Spleen (tissue), 7 donors: ENCODE measurements at regions not wholly inside any gene's neighbourhood (a gene's known extent, or its start where the extent isn't known, plus 50 kb on each side); places are given as distances from the start of the nearest gene placed in this dataset.
"Not testable (repeated sequence)": the region's sequence is repeated elsewhere in the genome, so short reads cannot be mapped to it uniquely, and the experiment has no call there.

Experiments used
- CTCF ChIP-seq, 11 experiments: fragments of 200-600 bp in 7 of 11; fragments of 450-650 bp in 4 of 11; sonication (generic) in 4 of 11; IDR thresholded peaks in 8 of 11; conservative IDR thresholded peaks in 3 of 11; 1 replicate in 7 of 11; 2 replicates in 4 of 11; pipeline versions ENCODE4 v1.4.0 to v1.8.0; 2016 to 2021; ENCODE audit warnings: antibody characterized with exemption in 11 of 11, inconsistent platforms in 4 of 11, mild to moderate bottlenecking in 1 of 11
- POLR2A ChIP-seq, 3 donors: fragments of 450-650 bp; IDR thresholded peaks; one replicate each; pipeline ENCODE4 v1.5.1; 2017; ENCODE audit warnings: antibody characterized with exemption in 3 of 3, mild to moderate bottlenecking in 1 of 3
- POLR2AphosphoS5 ChIP-seq, 3 donors: sonication (generic); formaldehyde crosslinking; IDR thresholded peaks; one replicate each; pipeline ENCODE4 v1.5.1; 2017; ENCODE audit warnings: antibody characterized with exemption in 3 of 3
- donor health status: DM: no; HTN: no; CAD: no; lungs with moderate emphysema.
- donor health status: DM: no; HTN: no; CAD: no.
- donor health status: DM: no; HTN: no; CAD: no.

- not testable (repeated sequence) for TF ChIP-seq CTCF (IDR thresholded peaks at IDR 0.05 in 8 of 11, conservative IDR thresholded peaks at IDR 0.05 in 3 of 11); POLR2A (IDR thresholded peaks at IDR 0.05); POLR2AphosphoS5 (IDR thresholded peaks at IDR 0.05)
These were observed 241.6 kb downstream of the ANKRD30B start for GRCh38 chr18:14989569-14989968.
